HG02970 (cell line): ENCODE measurements at regions not wholly inside any gene's neighbourhood (a gene's known extent, or its start where the extent isn't known, plus 50 kb on each side); places are given as distances from the start of the nearest gene placed in this dataset.

Experiments used
- ATAC-seq: cut with Tn5 transposase; IDR thresholded peaks from one replicate; pipeline ENCODE4 v1.9.1; 2021; ENCODE audit warnings: mild to moderate bottlenecking, moderate library complexity, moderate number of reproducible peaks; ENCODE audit not compliant: unreplicated experiment, low FRiP score

DNA sequence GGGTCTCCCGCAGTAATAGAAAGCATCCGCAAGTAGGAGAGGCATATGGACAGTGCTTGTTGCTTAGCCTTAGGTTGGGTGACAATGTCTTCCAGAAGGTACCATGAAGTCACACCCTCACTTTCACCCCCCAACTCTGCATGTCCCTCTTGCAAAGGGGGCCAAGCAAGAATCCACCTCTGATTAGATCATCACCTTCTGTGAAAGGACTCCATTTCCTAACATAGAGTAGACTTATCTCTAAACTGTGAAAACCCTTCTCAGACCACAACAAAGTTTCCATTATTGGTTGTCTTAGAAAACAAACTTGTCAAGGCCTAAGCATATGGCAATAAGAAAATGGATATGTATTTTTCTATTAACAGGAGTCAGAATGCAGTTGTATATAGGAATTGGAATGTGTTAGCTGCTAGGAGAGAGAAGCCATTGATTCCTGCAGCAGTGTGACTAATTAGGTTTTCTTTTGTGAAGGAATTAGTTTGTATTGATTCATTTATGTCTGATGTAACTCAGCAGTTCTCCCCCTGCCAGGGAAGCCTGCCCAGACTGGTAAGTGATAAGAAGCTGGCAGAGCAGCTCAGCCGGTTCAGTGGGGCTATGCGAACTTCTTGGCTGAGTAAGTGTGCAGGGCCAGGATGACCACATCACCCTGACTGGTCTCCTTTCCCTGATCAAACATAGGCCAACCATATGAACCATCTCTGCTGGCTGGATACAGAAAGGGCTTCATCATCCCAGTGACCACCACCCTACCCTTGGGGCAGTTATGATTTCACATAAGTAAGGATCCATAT, 107.3 kb upstream of the CCDC196 start:
- no peak for ATAC-seq

DNA sequence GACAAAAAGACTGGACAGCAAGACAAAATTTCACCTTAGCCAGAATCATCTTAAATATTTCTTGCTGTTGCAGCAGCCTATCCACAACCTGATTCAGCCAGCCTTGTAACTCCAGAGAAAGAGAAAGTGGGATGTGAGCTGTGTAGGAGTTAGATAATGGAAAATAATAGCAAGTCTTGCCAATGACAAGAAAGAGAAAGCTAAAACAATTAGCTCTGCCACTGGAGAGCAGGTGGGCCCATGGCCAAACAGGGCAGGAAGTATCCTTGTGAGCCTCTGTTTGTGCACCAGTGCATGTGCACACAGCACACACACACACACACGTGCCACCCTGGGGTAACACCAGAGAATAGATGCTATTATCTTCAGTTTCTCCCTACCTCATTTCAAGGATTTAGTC, 106.0 kb upstream of the CCDC196 start:
- ATAC-seq, result no peak

DNA sequence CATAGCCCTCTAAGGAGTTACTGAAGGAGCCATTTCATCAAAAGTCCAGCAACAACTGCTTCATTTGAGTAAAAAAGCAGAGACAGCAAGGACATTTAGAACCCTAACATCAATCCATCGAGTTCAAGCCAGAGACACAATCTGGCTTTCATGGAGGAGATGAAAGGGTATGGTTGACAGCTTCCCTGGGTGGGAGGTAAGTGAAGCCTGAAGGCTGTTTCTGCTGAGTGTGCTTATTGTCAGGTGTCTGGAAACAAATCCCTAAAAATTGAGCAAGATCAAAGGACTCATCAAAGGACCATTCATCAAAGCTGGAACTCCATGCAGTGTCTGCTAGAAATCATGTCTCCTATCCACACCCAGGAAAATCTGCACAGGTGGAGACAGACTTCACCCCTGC, 104.4 kb upstream of the CCDC196 start:
- ATAC-seq, result no peak

DNA sequence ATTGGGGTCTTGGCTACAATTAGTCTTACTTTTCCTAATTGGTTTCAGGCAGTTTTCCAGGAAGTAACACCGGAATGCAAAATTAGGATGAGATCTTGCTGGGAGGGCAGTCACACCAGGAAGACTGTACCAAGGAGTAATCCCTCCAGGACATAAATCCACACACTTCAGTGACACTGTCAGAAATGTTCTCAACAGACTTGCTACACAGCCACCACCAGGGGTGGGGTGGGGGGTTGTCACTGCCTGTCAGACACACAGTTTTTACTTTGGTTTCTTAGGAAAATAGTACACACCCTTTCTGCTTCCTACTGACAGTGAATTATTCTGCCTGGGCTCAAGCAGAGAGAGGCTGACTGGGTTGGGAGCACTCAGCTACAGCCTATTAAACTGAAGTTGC, 102.9 kb upstream of the CCDC196 start:
- ATAC-seq, result no peak

DNA sequence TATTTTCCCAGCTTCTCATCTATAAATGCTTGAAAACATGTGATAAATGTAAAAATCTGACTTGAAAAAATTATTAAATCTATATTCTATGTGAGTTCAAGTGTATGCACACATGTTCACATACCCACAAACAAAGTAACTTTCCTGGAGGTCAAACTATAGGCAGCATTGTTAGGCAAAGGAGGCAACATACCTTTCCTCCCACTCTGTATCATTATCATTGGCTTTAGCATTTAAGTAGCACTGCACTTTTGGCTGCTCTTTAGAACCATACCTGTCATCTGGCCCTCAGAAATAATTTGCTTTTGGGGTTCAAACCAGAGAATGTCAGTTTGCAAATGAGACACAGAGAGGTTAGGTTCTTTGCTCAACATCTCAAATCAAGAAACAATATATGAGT, 102.4 kb upstream of the CCDC196 start:
- ATAC-seq, result no peak

DNA sequence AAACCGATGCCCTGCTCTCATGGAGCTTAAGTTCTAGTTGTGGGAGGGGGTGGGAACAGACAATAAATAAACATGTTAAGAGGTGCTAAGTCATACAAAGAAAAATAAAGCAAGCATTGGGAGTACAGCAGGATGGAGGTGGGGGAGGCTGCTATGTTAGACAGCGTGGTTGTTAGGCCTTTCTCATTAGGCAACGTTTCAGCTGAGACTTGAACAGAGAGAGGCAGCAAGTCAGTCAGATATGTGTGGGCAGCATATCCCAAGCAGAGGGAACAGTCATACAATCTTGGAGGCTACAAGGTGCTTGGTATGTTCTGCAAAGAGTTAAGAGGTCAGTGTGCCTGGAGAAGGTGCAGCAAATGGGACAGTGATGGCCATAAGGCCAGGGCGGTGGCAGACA, 97.7 kb upstream of the CCDC196 start:
- ATAC-seq, result no peak

DNA sequence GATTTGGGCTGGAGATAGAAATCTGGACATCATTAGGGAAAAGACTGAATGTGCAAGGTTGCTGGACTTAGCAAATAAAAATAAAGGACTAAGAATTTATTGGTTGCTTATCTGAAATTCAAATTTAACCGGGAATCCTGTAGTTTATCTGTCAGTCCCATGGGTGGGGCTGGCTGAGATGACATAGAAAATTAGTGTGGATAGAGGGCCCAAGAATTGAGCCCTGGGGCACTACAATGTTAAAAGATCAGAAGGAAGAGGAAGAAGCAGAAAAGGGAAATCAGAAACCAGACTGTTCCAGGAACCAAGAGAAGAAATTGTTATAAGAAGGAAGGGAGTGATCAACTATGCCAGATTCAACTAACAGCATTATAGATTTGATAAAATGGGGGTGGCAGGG, 96.7 kb upstream of the CCDC196 start:
- no peak for ATAC-seq

DNA sequence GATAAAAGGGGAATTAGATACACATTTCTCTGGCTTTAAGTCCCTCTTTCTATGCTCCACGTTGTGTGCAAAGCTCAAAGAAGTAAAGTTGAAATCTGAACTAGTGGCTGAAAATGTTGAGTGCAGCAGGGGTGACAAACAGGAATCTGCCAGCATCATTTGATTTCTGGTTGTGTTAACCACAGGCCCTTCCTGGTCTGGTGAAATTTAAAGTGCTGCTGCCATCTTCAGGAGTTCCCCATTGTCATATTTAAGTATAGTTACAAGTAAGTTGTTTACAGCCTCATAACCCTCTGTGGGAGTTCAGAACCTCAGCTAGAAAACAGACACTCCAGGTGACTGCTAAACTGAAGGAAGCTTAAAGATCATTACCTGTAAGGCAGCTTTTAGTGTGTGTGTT, 90.9 kb upstream of the CCDC196 start:
- ATAC-seq, result no peak

DNA sequence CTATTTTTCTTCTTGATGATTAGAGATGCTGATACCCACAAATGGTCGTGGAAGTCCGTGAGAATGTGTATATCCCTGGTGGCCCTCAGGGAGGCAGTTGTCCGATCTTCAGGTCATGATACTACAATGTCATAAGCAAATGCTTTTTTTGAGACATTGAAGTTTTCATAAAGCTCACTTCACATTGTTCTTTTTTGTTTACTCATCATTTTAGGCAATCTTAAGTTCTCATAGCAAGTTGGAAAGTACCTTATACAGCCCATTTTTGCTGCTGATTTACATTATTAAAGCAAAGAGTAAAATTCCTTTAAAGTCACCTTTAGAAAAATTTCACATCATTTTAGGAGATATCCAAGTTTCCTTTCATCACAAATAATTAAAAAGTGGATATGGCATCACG, 90.0 kb upstream of the CCDC196 start:
- no peak for ATAC-seq

DNA sequence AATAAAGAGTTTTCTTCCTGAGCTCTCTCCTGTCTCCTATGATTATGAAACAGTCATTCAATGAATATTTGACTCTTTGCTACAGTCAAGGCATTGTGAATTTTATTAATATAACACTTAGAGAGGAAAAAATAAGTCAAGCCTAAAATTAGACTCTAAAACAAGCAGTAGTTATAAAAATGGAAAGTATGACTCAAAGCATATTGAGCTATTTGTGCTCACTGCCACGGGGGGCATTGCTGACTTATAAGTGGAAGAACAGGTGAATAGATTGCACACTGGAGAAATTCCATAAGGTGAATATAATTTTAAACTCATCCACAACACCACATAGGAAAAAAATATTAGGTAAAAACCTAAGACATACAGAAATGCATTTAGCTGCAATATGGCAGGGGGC, 87.7 kb upstream of the CCDC196 start:
- no peak for ATAC-seq

DNA sequence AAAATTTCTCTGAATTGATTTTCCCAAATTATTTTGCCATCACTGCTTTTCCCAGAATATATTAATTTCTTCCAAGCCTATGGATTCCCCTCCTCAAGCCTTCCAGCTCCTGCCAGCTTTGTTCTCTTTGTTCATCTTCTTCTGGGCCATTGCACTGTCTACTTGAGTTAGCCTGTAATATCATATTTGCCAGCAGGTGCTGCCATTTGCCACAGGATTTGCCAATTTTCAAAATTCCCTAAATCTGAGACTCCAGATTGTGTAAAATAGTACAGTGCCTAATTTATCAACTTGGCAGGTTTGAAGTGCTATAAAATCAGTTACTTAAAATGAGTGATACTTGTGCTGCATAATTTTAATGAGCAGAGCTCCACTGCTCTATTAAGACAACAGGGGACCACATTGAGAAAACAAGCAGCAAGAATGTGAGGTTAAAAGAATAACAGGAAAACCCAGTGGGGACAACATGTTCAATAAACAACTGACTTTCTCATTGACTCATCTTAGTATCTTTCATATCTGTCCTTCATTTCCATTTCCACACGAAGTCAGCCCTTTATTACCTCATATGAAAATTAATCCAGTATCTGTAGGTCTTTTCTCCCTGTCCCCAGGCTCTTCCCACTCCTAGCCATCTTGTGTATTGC, 84.6 kb upstream of the CCDC196 start:
- ATAC-seq, result no peak

DNA sequence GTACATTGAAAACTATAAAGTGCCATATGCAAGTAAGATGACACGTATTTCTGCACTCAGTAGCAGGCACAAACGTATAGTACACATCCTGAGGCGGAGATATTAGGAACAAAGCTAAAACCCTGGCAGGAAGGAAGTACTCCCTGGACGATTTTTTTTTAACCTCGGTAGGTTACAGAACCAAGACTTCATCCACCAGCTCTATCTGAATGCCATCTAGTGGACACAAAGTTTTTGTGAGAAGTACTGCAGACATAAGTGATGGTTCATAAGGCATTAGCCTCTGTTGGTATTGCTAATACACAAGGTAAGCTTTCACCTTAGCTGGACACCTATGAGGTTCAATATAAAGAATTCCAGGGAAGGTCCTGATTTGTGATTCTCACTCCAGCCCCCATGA, 83.0 kb upstream of the CCDC196 start:
- ATAC-seq, result no peak

DNA sequence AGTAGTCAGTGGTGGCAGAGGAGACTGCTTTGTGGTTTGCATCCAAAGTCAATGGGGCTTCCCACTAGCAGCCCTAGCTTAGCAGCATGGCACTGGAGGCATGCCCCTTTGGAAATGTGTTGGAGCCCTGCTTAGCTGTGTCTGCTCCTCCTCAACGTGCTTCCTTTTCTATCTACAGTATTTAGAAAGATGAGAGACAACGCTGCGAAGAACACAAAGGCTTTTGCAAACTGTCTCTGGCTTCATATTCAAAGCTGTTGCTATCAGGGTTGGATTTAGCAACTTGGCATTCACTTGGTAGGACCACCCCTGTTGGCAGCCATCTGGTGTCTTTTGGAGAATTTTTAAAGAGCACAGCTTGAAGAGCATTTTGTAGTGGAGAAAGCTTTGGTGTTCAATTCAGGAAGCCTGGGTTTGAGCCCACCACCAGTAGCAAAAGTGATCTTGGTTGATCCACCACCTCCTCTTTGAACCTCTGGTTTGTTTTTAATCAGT, 82.1 kb upstream of the CCDC196 start:
- no peak for ATAC-seq

DNA sequence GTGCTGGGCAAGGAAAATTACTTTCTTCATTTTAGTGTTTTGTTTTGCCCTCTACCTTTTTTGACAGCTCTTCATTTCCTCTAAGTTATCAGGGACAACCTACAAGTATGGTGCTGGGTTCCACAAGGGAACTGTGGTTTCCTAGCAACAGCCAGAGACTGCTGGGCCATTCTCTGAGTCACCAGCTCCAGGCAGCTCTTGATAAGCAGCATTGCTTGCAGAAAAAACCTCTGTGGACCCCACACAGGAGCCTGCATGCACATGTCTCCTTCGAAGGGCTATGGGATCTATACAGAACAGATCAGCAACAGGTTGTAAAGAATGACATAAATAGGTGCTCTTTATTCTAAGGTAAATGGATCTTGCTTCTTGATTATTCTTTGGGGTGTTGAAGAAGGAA, 81.0 kb upstream of the CCDC196 start:
- no peak for ATAC-seq

DNA sequence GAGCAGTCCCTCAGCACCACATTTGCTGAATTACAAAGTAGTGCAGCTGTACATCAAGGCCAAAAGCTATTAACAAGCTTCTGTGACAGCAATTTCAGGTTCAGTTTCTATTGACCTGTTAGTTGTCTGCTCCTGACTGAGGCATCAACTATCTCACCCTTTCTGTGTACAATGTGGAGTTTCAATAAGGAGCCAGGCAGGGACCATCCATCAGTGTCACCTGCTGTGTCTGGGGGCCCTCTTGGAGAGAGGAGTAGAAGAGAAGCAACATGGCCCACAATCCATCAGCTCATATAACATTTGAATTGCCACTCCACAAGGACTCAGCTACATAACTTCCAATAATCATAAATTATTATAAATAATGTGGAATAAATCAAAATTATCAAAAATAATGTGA, 72.3 kb upstream of the CCDC196 start:
- no peak for ATAC-seq

DNA sequence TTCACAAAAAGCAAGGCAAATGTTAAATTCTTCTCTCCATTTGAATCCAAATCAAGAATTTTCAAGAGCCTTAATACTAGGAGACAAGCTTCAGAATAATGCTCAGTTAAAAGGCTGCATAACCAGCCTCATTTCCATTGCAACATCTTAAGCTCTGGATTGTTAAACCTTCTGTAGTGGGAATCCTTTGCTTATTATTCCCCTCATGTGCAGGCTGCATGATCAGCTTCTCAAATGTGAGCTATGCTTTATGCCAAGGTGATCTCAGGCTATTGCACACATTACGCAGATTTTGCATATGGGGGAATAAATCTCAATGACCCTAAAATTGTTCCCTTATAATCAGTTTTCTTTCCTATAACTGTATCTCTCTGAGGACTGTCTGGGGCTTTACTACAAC, 71.7 kb upstream of the CCDC196 start:
- no peak for ATAC-seq

DNA sequence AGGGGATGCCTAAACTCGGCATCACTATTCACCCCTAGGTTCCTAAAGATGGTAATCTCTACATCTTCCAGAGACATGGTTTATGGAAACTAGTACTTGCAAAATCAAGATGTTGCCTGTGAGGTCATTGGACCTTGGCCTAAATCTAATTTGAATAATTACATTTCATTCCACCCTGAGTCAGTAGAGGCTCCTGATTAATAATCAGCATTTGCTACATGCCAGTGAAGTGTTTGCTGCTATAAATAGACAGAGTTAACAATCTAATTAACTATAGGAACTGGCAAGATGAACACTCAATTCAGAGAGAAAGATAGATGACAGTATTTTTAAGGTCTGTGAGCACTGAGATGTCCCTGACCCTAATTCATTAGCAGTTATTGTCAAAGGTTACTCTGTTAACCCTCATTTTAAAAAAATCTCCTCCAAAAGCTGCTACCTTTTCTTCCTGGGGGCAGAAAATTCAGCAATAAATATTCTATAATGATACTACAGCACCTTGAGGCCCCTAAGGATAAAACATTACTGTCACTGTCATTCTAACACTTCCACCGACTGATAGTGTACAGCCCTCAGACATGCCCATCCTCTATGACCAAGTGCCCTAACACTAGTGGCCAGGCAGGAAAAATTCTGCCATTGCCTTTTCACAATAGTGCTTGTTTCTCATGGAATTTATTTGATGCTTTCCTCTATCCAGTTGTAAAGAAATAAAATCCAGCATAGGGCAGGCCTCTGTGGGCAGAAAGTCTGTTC, 65.7 kb upstream of the CCDC196 start:
- no peak for ATAC-seq

DNA sequence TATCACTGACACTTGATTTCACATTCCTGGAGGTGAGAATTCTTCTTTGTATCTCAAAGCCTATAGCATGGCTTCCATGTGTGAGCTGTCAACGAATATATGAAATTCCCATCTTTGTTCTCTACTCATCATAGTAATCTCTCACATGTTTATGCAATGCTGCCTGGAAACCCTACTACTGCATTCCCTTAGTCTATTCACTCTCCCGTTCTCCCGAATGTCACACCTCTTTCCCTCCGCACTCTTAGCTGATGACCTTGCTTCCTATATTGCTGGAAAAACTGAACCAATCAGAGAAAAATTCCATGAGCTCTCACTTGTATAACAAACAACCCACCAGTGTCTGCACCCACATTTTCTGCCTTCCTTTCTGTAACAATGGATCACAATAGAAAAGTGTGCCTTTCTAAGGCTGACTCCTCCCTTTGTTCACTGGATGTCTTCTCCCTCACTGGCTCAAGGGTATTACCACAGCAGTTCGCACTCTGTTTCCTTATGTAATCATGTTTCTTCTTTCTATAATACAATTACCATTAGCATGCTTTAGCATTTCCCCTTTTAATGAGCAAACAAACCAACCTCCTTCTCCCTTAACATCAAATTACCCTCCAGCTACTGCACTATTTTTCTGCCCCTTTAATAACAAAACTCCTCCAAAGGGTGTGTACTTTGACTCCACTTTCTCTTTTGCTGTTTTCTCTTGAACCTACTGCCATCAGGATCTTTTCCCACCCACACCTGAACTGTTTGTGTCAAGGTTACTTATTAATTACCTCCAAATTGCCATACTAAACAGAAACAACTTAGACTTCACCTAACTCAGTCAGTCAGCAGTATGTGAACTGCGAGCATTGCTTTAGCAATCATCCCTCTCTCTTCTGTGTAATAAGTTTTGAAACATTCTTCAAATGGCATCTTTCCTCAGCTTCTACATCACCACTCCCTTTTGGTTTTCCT, 63.9 kb upstream of the CCDC196 start:
- no peak for ATAC-seq

DNA sequence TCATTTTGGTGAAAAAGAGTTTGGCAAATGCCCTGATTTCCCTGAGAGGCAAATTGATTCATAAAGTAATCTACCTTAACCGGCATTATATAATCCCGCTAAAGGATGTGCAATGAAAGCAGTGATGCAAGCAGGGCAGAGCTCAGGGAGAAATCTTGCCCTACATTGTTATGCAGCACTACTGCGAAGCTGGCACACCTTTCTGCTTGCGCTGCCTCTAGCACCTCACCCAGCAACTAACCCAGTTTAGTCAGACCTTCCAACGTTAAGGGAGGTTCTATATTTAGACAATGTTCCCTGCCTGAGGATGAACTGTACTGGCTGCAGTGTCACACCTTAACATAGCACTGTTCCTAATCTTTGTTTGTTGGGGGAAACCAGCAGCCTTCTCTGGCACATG, 60.8 kb upstream of the CCDC196 start:
- ATAC-seq, result no peak

DNA sequence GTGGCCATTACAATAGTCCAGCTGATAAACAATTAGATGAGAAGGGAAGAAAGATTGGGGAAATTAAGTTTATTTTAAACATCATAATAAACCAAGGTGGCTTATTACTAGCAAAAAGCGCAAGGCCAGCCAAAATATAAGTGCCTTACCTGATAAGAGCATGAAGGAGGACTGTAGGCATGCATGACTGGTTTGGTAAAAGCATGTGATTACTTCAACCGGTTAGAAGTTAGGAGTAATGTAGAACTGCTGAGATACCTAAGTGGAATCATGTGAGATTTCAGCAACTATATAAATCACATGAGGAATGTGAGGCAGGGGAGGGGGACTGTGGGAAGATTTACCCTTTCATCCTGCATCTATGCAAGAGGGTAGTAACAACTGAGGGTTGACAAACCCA, 59.7 kb upstream of the CCDC196 start:
- ATAC-seq, result no peak
